Endodermal cell (in vitro differentiated cells): ENCODE measurements at regions not wholly inside any gene's neighbourhood (a gene's known extent, or its start where the extent isn't known, plus 50 kb on each side); places are given as distances from the start of the nearest gene placed in this dataset.

ENCODE experiments used
- DNase-seq: peaks from one replicate; pipeline ENCODE4 v3.0.0-alpha.2; 2017
- H3K27ac ChIP-seq: 2 replicates; pipeline ENCODE4 v1.5.1; 2013; ENCODE audit warnings: mild to moderate bottlenecking, low read depth, low read length, moderate library complexity
- H3K27me3 ChIP-seq: 2 replicates; pipeline ENCODE4 v1.6.1; 2013; ENCODE audit warnings: mild to moderate bottlenecking, low read length, moderate library complexity; ENCODE audit not compliant: insufficient read depth, control insufficient read depth, poor library complexity, severe bottlenecking
- H3K36me3 ChIP-seq: 2 replicates; pipeline ENCODE4 v1.7.0; 2013; ENCODE audit warnings: mild to moderate bottlenecking, low read length, moderate library complexity; ENCODE audit not compliant: control insufficient read depth, insufficient read depth
- H3K4me1 ChIP-seq: one replicate; pipeline ENCODE4 v1.7.0; 2013; ENCODE audit warnings: low read length; ENCODE audit not compliant: control insufficient read depth, insufficient read depth
- H3K4me3 ChIP-seq: 2 replicates; pipeline ENCODE4 v1.5.1; 2013; ENCODE audit warnings: mild to moderate bottlenecking, low read length, moderate library complexity
- H3K9ac ChIP-seq: 2 replicates; pipeline ENCODE4 v1.6.1; 2013; ENCODE audit warnings: mild to moderate bottlenecking, low read length, moderate library complexity; ENCODE audit not compliant: poor library complexity, severe bottlenecking; ENCODE audit errors: extremely low read depth
- H3K9me3 ChIP-seq: 2 replicates; pipeline ENCODE4 v1.6.1; 2013; ENCODE audit warnings: mild to moderate bottlenecking, low read length, moderate library complexity; ENCODE audit not compliant: control insufficient read depth
- H3K27ac Mint-ChIP-seq: 2 replicates; pipeline ENCODE4 v1.8.0; 2020; ENCODE audit warnings: mixed read lengths
- H3K27me3 Mint-ChIP-seq: 2 replicates; pipeline ENCODE4 v1.8.0; 2021; ENCODE audit warnings: mild to moderate bottlenecking, mixed read lengths; ENCODE audit not compliant: insufficient read depth
- H3K36me3 Mint-ChIP-seq: 2 replicates; pipeline ENCODE4 v1.8.0; 2020; ENCODE audit warnings: low read depth, mixed read lengths
- H3K4me1 Mint-ChIP-seq: 2 replicates; pipeline ENCODE4 v1.8.0; 2020; ENCODE audit warnings: mixed read lengths
- H3K4me3 Mint-ChIP-seq: 2 replicates; pipeline ENCODE4 v1.8.0; 2020; ENCODE audit warnings: mild to moderate bottlenecking, moderate library complexity, mixed read lengths
- H3K9me3 Mint-ChIP-seq: 2 replicates; pipeline ENCODE4 v1.8.0; 2020; ENCODE audit warnings: mild to moderate bottlenecking, mixed read lengths
- WGBS, 2 experiments: methylation state at CpG; one replicate each; pipeline versions ENCODE4 v1.1.5 to v1.1.7; 2013; ENCODE audit warnings: missing lambda C conversion rate in 2 of 2, mixed read lengths in 1 of 2; ENCODE audit not compliant: insufficient coverage in 1 of 2, insufficient read length in 1 of 2; 5-methylcytosine and 5-hydroxymethylcytosine counted together
- TF ChIP-seq, protein P1 (sequence below): fragments of 200-600 bp; sonication (generic); conservative IDR thresholded peaks from 2 replicates; pipeline ENCODE4 v1.5.0; 2021; ENCODE audit warnings: antibody characterized with exemption, mild to moderate bottlenecking

DNA sequence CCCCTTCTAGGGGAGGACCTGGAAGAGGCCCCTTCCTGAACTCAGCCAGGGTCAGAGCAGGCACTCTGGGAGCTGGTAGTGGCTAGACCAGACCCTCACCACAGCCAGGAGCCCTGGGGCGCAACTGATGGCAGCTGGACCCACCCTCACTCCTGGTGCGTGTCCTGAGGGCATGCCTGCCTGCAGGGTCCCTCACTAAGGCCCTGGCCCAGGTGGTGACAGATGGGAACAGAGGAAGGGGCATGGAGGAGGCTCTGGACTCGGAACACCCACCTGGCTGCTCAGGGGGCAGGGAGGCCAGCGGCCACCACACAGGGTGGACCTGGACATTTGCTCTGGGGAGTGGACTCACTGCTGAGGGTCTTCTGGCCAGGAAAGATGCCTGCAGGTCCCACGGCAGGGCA, 342.2 kb upstream of the SFSWAP start:
- Mint-ChIP-seq H3K27ac (no peak overlapping the region), H3K4me1 (no peaks in the 10 kb centered on the region), H3K36me3 (no peaks in the 10 kb centered on the region), H3K27me3 (peaks cover 10% of the 10 kb centered on the region), H3K4me3 (no peak overlapping the region), H3K9me3 (no peaks in the 10 kb centered on the region)
- Histone ChIP-seq H3K4me1 (no peaks in the 10 kb centered on the region), H3K27ac (no peak overlapping the region), H3K36me3 (no peaks in the 10 kb centered on the region), H3K4me3 (no peak overlapping the region), H3K27me3 (no peaks in the 10 kb centered on the region), H3K9me3 (no peaks in the 10 kb centered on the region), H3K9ac (no peak overlapping the region)
- WGBS, 2 experiments: 89 to 95% methylated on average over 3 to 5 of the region's 5 CpGs
- no peak for DNase-seq
- TF ChIP-seq, protein P1, sequence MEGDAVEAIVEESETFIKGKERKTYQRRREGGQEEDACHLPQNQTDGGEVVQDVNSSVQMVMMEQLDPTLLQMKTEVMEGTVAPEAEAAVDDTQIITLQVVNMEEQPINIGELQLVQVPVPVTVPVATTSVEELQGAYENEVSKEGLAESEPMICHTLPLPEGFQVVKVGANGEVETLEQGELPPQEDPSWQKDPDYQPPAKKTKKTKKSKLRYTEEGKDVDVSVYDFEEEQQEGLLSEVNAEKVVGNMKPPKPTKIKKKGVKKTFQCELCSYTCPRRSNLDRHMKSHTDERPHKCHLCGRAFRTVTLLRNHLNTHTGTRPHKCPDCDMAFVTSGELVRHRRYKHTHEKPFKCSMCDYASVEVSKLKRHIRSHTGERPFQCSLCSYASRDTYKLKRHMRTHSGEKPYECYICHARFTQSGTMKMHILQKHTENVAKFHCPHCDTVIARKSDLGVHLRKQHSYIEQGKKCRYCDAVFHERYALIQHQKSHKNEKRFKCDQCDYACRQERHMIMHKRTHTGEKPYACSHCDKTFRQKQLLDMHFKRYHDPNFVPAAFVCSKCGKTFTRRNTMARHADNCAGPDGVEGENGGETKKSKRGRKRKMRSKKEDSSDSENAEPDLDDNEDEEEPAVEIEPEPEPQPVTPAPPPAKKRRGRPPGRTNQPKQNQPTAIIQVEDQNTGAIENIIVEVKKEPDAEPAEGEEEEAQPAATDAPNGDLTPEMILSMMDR: no peak

DNA sequence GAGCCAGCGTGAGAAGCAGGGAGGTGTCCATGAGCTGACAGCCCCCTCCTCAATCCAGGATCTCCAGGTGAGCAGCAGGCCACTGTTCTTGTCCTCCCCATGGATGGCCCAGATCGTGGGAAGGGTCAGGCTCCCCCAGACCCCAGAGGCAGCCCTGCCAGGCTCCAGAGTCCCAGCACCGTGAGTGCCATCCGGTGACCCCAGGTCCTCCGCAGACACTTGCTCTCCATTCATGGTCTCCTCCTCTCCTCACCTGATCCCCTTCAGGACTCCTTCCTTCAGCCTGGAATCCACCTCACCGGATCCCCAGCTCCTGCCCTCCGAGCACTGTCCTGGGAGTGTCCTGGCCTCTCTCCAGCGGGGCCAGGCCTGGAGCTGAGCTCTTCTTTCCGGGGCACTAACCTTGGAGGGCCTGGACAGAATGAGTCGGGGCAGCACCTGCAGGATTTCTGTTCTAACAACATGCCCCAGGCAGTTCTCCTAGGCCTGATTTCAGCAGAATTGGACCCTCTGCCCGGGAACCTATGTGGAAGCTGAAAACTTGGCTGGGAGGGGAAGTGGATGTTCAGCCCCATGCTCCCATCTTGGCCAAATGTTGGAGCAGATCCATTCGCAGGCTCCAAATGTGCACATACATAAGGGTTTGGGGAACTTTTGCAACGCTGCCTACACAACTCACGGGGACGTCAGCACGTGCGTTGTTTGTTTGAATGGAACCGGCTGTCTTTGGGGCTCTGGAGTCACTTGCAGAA, 341.6 kb upstream of the SFSWAP start:
- Histone ChIP-seq H3K9me3 (no peaks in the 10 kb centered on the region), H3K4me3 (no peak overlapping the region), H3K36me3 (no peaks in the 10 kb centered on the region), H3K4me1 (no peaks in the 10 kb centered on the region), H3K9ac (no peak overlapping the region), H3K27ac (no peak overlapping the region), H3K27me3 (no peaks in the 10 kb centered on the region)
- 92 to 99% methylated on average over 12 to 18 of the region's 18 CpGs for WGBS, 2 experiments
- no peak overlapping the region for H3K27ac Mint-ChIP-seq
- no peaks in the 10 kb centered on the region for H3K36me3 Mint-ChIP-seq
- no peaks in the 10 kb centered on the region for H3K9me3 Mint-ChIP-seq
- no peak overlapping the region for H3K4me3 Mint-ChIP-seq
- peak; percentile 33 for DNase-seq
- no peaks in the 10 kb centered on the region for H3K4me1 Mint-ChIP-seq
- TF ChIP-seq, protein P1: no peak
- peaks cover 9% of the 10 kb centered on the region for H3K27me3 Mint-ChIP-seq

DNA sequence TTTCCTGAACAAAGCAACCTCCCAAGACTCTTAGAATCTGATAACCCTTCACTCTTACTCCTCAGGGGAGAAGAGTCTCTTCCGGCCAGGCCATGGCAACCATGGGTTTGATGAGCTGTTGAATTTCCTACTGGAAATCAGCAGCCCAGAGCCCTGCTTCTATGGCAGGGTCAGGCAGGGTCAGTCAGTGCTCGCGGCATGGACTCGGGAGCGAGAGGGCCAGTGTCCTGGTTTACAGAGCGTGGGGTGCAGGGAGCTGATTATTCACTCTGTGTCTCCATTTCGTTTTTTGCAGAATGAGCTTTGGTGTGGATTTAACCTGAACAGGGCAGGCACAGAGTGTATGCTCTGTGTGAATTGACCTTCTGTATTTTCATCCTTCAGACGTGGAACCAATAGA, 340.6 kb upstream of the SFSWAP start:
- no peak overlapping the region for H3K4me3 Mint-ChIP-seq
- TF ChIP-seq, protein P1: no peak
- 78 to 91% methylated on average over 7 to 8 of the region's 8 CpGs for WGBS, 2 experiments

More for the DNA sequence above, 340.6 kb upstream of the SFSWAP start:
- Histone ChIP-seq H3K36me3 (no peaks in the 10 kb centered on the region), H3K27ac (peak overlapping the region; percentile 32), H3K4me1 (no peaks in the 10 kb centered on the region), H3K9me3 (no peaks in the 10 kb centered on the region), H3K27me3 (no peaks in the 10 kb centered on the region), H3K9ac (no peak overlapping the region), H3K4me3 (no peak overlapping the region)
- Mint-ChIP-seq H3K9me3 (no peaks in the 10 kb centered on the region), H3K27ac (peak overlapping the region; percentile 39), H3K4me1 (no peaks in the 10 kb centered on the region), H3K27me3 (peaks cover 2% of the 10 kb centered on the region), H3K36me3 (no peaks in the 10 kb centered on the region)
- DNase-seq: peak; percentile 33
